ENCODE measurements at regions not wholly inside any gene's neighbourhood (a gene's known extent, or its start where the extent isn't known, plus 50 kb on each side); places are given as distances from the start of the nearest gene placed in this dataset.

- WGBS (ENCODE audit: insufficient coverage), result 50% methylated on average over 1 of the region's 5 CpGs
- Mint-ChIP-seq H3K4me1 (no peaks in the 10 kb centered on the region), H3K27ac (no peak overlapping the region), H3K4me3 (no peak overlapping the region), H3K36me3 (no peaks in the 10 kb centered on the region), H3K9me3 (no peaks in the 10 kb centered on the region), H3K27me3 (ENCODE audit: low read depth in 2 of 2) (no peaks in the 10 kb centered on the region)
- DNase-seq, result no peak
- Histone ChIP-seq H3K27me3 (ENCODE audit: control insufficient read depth, insufficient read depth, low read length) (no peaks in the 10 kb centered on the region), H3K9me3 (ENCODE audit: control insufficient read depth, insufficient read depth, low read length) (no peaks in the 10 kb centered on the region), H3K27ac (ENCODE audit: low read length) (no peak overlapping the region), H3K4me3 (ENCODE audit: low read length) (no peak overlapping the region), H3K4me1 (ENCODE audit: control insufficient read depth, insufficient read depth, low read length) (no peaks in the 10 kb centered on the region), H3K36me3 (ENCODE audit: control insufficient read depth, insufficient read depth, low read length) (no peaks in the 10 kb centered on the region)
- intact Hi-C loops (cut with micrococcal nuclease), result no loop called here
- TF ChIP-seq CTCF (IDR thresholded peaks at IDR 0.05), result no peak
- ATAC-seq, result no peak
Observed at GRCh38 chr6:21972516-21972915, 324.3 kb downstream of the PRL start.

DNA sequence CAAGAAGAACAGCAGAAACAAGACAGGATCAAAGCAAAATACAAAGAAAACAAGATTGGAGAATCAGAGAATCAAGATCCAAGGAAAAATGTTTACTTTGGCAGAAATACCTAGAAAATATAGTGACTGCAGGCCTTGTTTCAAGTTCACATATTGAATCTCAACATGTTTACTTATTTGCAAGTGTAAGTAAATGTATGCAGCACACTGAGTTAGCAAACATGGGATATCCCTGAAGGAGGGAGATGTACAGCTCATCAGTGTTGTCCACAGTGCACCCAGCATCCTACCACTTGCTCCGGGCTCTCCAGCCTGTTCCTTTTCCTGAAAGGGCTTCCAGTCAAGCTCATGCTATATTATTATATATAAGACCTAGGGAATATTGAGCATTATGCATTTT is 319.5 kb downstream of the PRL start:
- Histone ChIP-seq H3K9me3 (ENCODE audit: control insufficient read depth, insufficient read depth, low read length) (no peaks in the 10 kb centered on the region), H3K4me1 (ENCODE audit: control insufficient read depth, insufficient read depth, low read length) (no peaks in the 10 kb centered on the region), H3K36me3 (ENCODE audit: control insufficient read depth, insufficient read depth, low read length) (no peaks in the 10 kb centered on the region), H3K27ac (ENCODE audit: low read length) (no peak overlapping the region), H3K27me3 (ENCODE audit: control insufficient read depth, insufficient read depth, low read length) (no peaks in the 10 kb centered on the region), H3K4me3 (ENCODE audit: low read length) (no peak overlapping the region)
- Mint-ChIP-seq H3K4me3 (no peak overlapping the region), H3K27ac (no peak overlapping the region), H3K4me1 (peaks cover 0 to 18% of the 10 kb centered on the region in 2 donors), H3K27me3 (ENCODE audit: low read depth in 2 of 2) (peaks cover 0 to 4% of the 10 kb centered on the region in 2 donors), H3K36me3 (no peaks in the 10 kb centered on the region), H3K9me3 (peaks cover 0 to 2% of the 10 kb centered on the region in 2 donors)
- WGBS (ENCODE audit: insufficient coverage), result 100% methylated on average over 1 of the region's 1 CpG
- no peak for DNase-seq
- TF ChIP-seq CTCF (IDR thresholded peaks at IDR 0.05), result no peak
- intact Hi-C loops (cut with micrococcal nuclease), result no loop called here
- no peak for ATAC-seq

DNA sequence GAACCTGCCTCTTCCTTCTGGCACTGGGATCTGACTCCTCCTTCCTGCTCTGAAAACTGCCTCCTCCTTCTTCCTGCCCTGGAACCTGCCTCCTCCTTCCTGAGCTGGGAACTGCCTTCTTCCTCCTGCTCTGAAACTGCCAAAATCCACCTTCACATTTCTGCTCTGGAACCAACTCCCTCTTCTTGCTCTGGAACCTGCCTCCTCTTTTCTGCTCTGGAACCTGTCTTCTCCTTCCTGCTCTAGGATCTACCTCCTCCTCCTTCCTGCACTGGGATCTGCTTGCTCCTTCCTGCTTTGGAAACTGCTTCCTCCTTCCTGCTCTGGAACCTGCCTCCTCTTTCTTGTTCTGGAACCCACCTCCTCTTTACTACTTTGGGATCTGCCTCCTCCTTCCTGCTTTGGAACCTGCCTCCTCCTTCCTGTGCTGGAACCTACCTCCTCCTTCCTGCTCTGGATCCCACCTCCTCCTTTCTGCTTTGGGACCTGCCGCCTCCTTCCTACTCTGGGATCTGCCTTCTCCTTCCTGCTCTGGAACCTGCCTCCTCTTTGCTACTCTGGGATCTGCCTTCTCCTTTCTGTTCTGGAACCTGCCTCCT is 315.5 kb downstream of the PRL start:
- intact Hi-C loops (cut with micrococcal nuclease), result no loop called here

More for the DNA sequence above, 315.5 kb downstream of the PRL start:
- Mint-ChIP-seq H3K27me3 (ENCODE audit: low read depth in 2 of 2) (peaks cover 0 to 4% of the 10 kb centered on the region in 2 donors), H3K36me3 (no peaks in the 10 kb centered on the region), H3K27ac (no peak overlapping the region), H3K4me3 (no peak overlapping the region), H3K9me3 (peaks cover 0 to 2% of the 10 kb centered on the region in 2 donors), H3K4me1 (peaks cover 0 to 18% of the 10 kb centered on the region in 2 donors)
- H3K9me3 ChIP-seq (ENCODE audit: control insufficient read depth, insufficient read depth, low read length), result no peaks in the 10 kb centered on the region
- TF ChIP-seq CTCF (IDR thresholded peaks at IDR 0.05), result no peak
- no peak overlapping the region for H3K4me3 ChIP-seq (ENCODE audit: low read length)
- no peaks in the 10 kb centered on the region for H3K36me3 ChIP-seq (ENCODE audit: control insufficient read depth, insufficient read depth, low read length)
- no peaks in the 10 kb centered on the region for H3K27me3 ChIP-seq (ENCODE audit: control insufficient read depth, insufficient read depth, low read length)
- H3K4me1 ChIP-seq (ENCODE audit: control insufficient read depth, insufficient read depth, low read length), result no peaks in the 10 kb centered on the region
- no peak overlapping the region for H3K27ac ChIP-seq (ENCODE audit: low read length)
- ATAC-seq (no peak), DNase-seq (no peak)
- 89% methylated on average over 1 of the region's 1 CpG for WGBS (ENCODE audit: insufficient coverage)
